ENCODE measurements at regions not wholly inside any gene's neighbourhood (a gene's known extent, or its start where the extent isn't known, plus 50 kb on each side); places are given as distances from the start of the nearest gene placed in this dataset.

DNA sequence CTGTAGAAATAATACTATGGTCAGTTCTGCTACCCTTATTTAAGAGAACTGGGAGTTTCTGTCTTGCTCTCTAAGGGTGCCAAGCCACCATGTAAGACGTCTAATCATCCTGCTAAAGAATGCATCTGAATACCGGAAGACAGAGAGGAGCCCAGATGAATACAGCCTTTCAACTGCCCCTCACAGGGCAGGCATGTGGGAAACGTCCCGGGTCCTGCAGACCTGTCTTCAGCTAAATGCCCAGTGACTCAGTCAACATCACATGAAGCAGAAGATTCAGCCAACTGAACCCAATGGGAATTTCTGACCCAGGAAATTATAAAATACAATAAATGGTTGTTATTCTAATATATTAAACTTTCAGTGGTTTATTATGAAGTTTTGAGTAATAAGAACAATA is 2141.0 kb upstream of the AGA start:
- DNase-seq (ENCODE audit: low spot score): peak; percentile 14

DNA sequence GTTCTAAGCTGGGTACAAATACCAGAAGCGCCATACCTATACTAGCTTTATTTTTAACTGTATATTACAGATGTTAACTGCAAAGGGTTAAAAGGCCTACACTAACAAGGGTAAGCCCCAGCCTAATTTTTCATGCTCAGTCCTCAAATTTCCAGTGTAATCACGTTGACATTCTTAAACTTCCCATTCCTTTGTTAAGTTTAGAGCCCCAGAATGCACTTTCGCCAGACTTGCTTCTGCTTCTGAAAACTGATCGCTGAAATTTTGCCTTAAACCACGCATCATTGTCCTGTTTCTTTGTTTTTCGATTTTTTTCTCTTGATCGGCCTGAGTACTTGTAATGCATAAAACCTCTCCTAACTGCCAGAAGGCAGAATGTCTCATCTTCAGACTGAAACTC is 2141.9 kb upstream of the AGA start:
- DNase-seq (ENCODE audit: low spot score): no peak

DNA sequence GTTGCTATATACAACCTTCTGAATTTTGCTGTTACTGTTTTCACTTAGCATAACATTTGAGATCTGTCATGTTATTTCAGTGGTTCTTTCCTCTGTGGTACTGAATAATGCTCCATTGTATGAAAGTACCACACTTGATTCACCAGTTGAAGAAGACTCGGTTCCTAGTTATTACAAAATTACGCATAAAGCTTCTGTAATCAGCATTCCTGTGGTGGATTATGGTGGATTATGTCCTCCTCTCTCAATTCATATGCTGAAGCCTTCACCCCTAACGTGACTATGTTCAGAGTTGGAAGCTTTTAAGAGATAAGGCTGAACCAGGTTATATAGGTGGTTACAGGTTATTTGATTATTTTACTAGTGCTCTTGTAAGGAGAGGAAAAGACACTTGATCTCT is 2143.5 kb upstream of the AGA start:
- DNase-seq (ENCODE audit: low spot score): no peak

DNA sequence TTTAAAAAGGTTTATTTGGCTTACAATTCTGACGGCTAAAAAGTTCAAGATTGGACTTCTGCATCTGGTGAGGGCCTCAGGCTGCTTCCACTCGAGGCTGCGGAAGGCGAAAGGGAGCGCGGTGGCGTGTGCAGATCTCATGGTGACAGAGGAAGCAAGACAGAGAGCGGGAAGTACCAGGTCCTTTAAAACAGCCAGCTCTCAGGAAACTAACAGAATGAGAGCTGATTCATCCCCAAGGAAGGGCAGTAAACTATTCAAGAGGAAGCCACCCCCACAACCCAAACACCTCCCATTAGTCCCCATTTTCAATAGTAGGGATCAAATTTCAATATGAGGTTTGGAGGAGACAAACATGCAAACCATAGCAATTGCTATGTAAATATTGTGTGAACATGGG is 2144.2 kb upstream of the AGA start:
- DNase-seq (ENCODE audit: low spot score): no peak

DNA sequence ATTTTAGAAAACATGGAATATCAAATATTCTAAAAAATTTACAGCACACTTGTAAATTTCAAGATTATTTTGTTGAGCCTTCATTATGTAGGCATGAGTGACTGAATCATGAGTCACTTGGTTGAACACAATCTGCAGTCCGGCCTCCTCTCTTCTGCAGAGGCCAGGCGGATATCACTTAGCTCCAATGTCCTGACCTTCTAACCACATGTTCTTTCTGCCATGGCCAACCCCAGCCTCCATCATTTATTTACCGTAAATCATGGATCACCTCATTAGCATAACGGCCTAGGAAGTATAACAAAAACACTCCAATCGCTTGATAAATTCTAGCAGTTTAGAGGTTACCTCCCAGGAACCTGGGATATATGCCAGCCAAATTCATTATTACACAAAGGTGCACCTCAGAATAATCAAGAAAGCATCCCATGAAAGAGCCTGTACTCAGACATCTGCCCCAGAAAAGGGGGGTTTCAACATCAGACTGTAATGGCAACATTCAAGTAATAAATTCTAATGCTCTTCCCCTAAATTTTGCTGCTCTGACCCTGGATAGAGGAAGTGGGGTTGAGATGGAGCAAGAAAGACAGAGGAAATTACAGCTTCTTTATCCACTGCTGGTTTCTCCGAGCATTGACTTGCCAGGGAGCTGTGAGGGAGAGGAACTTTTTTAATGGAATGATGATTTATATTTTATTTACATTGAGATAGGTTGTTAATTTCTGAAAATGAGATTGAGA is 2153.6 kb upstream of the AGA start:
- peak; percentile 46 for DNase-seq (ENCODE audit: low spot score)

DNA sequence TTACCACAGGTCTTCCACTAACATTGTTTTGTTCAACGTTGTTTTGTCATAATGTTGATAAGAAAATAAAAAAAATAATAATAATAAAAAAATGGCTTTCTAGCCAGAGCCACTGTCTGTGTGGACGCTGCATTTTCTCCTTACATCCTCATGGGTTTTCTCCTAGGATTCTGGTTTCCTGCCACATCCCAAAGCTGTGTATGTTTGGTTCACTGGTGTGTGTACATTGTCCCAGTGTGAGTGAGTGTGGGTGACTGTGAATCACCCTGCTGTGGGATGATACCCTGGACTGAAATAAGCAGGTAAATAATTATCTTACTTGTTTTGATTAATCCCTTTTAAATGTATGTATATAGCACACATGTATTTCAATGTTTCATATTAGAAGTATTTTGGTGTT is 2154.4 kb upstream of the AGA start:
- no peak for DNase-seq (ENCODE audit: low spot score)

DNA sequence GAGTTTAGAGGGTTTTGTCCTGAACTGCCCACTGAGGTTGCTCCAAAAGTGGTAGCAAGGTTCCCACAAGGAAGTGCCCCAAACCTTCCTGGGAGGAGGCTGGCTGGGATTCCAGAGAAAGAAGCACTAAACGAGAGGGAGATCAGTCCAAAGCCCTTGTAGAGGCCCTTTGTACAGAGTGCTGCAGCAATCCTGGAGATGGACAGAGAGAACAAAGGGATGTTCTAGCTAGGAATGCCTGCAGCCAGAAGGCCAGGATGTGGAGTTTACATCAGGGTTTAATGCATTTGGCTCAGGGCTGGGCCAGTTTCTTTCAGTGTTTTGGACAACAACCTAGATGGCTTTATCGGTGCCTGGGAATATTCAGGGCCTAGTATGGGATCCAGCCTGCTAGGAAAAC is 2155.1 kb upstream of the AGA start:
- DNase-seq (ENCODE audit: low spot score): no peak

DNA sequence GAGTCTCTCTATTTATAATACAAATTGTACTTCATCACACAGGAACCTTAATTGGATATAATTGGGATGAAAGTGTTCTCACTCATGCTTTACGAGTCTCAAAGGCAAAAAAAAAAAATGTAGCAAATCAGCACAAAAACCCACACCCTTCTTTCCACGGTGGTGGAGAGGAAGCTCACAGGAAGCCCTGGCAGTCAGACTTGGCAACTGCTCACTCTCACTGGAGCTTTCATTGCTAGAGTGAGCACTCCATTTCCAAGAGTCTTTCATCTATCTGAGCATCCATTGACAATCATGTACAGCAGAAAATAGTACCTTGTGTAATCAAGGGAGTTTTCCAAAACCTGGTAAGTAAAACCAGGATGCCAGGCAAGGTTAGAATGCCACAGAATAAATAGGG is 2159.4 kb upstream of the AGA start:
- peak; percentile 18 for DNase-seq (ENCODE audit: low spot score)

DNA sequence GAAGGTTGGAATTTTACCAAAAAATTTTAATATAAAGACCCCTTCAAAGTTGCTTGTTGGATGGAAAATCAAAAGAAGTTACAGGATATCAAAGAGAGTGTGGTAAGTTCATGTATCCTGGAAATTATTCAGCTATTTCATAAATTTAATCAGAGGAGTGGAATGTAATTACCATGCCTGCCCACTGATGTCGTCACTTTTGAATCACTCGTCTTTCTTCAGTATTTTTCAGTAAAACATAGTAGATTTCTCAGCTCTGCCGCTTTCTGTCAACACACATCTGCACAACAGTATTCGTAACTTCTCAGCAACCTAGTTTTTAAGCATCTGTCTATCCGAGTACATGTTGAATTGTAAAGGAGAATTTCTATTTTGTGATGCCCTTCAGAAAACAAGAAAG is 2163.0 kb upstream of the AGA start:
- peak; percentile 16 for DNase-seq (ENCODE audit: low spot score)

DNA sequence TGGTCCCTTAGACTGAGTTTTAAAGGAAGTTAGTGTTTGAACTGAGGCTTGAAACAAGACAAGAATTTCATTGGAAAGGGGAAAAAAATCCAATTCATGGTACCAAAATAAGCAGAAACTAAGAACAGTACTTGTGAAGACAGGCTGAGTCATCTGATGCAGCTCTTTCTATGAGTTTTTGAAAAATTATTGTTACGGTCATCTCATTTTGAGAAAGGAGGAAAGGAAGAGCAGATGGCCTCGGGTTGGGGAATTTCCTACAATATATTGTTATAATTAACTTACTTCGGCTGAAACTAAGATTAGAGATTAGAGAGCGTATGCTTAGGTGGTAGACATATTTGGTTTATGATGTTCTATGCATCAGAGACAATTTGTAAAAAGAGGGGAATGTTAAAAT is 2164.8 kb upstream of the AGA start:
- DNase-seq (ENCODE audit: low spot score): no peak

DNA sequence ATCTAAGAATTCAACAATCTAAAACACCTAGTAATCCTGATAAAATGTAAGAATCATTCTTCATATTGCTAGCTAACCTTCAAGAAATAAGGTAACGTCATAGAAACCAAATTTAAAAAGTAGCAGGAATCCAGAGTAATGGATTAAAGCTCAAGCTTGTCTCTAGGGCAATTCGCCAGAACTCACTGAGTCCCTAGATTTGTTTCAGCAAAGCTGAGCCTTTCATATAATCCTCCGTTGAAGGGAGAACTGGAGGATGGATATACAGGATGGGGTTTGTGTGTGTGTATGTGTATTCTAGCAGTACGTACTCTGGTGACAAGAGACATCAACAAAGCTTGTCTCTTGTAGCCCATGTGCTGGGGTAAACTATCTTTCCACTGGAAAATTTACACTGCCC is 2173.5 kb upstream of the AGA start:
- DNase-seq (ENCODE audit: low spot score): no peak

DNA sequence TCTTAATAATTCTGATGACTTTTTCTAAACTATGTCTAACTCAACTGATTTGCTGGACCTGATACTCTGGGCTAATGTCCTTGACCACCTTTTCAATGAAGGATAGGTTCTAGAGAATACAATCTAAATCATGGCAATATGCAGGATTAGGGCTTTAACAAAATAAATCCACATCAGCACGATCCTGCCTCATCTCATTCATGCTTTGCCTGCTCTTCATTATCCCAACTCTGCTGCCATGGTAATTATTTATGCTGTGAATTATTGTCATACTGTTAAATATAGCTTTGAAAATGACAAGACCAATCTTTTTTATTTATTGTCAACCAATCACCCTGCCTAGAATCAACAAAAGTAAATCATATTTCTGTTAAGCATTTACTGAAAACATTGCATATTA is 2176.7 kb upstream of the AGA start:
- no peak for DNase-seq (ENCODE audit: low spot score)

DNA sequence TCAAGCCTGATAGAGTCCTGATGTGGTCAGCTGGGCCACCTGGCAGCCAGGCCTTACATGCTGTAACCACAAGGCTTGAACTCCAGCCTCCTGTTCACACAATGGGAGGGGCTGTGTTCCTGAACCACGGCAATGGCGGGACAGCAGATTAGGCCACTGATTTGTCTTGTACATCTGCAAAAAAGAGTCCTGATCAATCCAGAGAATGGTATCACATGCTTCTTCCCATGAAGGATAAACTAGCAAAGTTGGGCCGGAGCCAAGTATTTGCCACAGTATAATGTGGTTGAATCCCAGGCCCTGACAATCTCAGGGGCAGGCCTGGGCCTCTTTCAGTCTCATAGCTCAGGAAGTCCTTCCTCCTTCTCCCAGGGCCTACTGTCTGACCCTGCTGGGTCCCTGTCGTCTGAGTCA is 2182.5 kb upstream of the AGA start:
- DNase-seq (ENCODE audit: low spot score): no peak

DNA sequence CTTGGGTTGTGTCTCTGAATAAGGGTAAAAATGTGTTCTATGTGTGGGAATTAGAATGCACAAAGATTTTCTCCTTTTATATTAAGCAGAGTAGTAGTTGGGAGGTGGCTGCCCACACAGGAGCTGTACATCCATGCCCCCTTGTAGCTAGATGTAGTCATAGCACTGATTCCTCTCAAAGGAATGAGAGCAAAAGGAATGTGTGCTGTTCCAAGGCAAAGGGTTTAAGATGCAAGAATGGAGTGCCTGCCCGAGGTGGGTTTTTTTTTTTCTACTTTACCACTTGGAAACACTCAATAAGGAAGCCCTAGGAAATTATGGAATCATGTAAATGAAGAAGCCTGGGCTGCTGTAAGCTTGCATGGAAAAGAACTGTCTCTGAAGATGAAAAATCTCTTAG is 2183.2 kb upstream of the AGA start:
- peak; percentile 27 for DNase-seq (ENCODE audit: low spot score)

DNA sequence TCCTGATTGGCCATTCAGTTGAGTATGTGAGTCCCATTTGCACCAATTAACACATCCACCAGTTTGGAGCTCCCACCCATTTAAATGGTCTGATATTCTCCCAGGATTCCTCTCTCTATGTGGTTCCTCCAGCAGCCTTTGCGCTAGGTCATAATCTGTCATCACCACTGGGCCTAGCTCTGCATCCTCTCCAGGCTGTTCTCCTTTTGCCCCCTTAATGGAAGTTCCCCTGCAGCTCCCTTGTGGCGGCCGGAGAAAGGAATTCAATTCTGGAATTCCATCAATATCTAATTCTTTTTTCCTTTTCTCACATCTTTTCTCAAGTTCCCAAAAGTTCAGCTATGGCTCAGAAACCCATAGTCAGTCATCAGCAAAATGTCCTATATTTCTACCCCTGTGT is 2184.4 kb upstream of the AGA start:
- DNase-seq (ENCODE audit: low spot score): no peak

DNA sequence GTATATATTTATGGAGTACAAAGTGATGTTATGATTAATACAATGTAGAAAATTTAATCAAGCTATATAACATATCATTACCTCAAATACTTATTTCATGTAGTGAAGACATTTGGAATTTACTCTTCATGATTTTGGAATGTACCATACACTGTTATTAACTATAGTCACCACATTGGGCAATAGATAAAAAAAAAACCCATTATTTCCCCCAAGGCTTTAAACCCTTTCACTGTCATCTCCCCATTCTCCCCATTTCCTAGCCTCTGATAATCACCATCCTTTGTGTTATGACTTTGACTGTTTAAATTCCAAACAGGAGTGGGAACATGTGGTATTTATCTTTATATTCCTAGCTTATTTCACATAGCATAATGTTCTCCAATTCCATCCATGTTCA is 2189.1 kb upstream of the AGA start:
- DNase-seq (ENCODE audit: low spot score): no peak

DNA sequence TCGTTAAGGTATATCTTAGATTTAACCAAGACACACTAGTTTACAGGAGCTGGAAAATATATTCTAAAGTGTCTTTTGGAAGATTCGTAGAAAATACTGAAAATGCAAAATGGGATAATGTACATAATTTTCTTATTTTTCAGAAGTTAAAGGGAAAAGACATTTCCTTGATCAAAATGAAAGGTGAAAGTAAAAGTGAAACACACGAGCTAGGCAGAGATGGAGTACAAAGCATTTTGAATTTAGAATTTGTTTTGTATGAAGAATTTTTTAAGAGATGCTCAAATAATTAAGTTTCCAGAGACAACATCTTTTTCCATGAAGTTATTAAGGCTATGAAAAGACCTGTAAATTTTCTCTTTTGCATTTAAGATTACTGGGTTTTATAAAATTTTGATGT is 2192.6 kb upstream of the AGA start:
- DNase-seq (ENCODE audit: low spot score): no peak

DNA sequence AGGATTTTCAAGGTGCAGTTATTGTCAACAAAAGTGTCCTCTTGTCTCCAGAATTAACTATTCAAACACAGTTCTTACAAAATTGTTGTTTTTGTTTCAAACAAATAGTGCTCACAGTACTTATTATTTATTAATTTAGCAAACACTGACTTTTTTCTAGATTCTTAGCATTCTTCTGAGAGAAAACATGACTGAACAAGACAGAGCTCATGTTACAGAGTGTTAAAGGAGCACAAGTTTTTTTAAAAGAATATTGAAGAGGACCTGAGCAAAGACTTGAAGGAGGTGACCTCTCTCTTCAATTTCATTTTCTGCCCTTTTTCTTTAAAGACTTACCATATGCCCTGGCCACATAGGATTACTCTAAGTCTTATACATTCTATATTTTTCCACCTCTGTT is 2220.3 kb upstream of the AGA start:
- no peak for DNase-seq (ENCODE audit: low spot score)

DNA sequence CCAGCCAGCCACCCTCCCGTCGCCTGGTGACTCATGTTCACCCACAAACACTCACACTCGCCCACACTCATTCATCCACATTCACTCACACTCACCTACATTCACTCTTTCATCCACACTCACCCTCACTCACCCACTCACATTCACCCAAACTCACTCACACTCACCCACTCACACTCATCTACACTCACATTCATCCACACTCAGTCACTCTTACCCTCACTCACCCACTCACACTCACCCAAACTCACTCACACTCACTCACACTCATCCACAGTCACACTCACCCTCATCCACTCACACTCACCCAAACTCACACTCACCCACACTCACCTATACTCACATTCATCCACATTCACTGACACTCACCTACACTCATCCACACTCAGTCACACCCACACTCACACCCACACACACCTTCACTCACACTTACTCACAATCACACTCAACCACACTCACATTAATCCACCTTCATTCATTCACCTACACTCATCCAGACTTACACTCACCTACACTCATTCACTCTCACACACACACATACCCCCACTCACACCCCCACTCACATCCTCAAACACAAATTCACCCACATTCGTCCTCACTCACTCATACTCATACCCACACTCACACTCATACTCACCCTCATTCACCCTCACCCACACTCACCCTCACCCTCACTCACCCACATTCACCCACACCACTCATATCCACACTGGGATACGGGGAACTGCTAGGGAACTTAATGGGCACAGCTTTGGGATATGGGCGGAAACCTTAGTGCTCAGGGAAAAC is 2221.6 kb upstream of the AGA start:
- no peak for DNase-seq (ENCODE audit: low spot score)

DNA sequence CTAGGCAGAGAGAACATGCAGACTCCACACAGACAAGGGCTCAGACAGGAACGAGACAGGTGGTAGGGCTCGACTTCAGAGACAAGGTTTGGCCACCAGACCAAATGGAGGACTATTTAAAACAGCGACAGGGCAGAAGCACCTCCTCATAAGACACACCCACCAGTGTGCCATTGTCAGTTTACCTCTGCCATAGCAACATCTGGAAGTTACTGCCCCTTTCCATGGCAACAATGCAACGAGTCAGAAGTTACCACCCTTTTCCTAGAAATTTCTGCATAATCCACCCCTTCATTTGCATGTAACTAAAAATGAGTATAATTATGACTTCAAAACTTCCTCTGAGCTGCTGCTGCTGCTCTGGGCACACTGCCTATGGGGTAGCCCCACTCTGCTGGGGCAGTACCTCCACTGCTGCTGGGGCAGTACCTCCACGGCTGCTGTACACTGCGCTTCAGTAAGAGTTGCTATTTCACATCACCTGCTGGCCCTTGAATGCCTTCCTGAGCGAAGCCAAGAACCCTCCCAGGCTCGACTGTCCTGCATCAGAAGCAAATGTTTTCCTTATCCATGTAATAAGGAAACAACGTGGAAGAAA is 2222.3 kb upstream of the AGA start:
- no peak for DNase-seq (ENCODE audit: low spot score)

DNA sequence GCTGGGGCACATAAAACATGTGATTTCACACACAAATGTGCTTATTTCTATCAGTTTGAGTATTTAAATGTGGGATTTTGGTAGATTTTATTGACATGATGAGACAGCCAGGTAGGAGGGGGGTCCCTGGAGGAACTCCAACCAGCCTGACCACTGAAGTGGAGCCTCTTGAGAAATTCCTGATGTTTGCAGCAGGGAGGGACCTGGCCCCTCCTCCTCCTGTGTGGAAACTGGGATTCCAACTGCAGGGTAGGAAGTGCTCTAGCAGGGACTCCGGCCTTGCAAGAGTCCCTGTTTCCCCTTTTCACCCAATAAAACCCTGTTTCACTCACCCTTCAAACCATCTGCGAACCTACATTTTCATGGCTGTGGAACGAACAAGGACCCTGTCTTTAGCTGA is 2224.0 kb upstream of the AGA start:
- no peak for DNase-seq (ENCODE audit: low spot score)

DNA sequence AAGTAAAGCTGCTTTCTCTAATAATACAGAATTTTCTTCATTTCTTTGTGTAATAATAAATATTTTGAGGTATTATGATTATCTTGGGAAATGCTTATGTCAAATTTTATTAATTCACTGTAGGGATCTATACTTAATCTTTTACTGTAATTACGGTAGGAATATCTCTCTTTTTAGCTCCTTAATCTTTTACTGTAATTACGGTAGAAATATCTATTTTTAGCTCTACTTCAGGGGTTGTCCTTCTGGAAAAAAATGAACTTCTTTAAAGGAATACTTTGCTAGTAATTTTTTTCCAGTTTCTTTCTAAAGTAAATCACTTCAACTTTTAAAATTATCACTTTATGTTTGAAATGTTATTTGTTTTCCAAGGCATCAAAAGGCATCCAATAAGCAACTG is 2229.4 kb upstream of the AGA start:
- no peak for DNase-seq (ENCODE audit: low spot score)

DNA sequence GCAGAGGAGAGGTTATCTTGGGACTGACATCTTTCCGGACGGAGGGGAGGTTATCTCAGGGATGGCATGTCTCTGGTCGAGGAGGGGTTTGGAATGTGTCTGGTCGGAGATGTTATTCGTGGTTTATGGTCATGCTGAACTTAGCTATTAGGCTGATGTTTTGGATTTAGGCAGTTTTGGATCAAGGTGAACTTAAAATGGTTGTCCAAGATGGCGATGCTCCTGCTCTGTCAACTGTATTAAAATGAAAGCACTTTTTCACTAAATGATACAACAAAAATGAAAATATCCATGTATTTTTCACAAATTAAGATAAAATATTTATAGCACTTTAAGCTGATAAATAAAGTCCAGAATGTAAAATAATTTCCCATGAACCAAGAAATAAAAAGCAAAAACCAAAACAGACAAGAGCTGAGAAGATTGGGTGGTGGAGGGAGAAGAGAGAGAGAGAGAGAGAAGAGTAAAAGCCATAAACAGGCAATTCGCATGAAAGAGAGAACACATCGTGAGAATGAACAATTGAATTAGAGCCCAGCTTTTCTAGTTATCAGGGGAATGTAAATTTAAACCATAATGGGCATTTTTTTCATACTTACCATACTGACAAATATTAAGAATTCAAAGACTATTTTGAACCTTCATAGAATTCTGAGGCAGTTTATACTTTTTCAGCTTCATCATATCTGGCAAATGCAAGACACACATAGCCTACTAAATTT is 2236.0 kb upstream of the AGA start:
- no peak for DNase-seq (ENCODE audit: low spot score)
